Endothelial cell of umbilical vein (primary cell): ENCODE measurements at regions not wholly inside any gene's neighbourhood (a gene's known extent, or its start where the extent isn't known, plus 50 kb on each side); places are given as distances from the start of the nearest gene placed in this dataset.

Experiments
- BruUV-seq: library from RNA; stranded (reverse); fragments of 400-500 nt; replicated peaks from 2 replicates; lab custom pipeline; 2021; lab: Mats Ljungman, UMichigan
- CTCF ChIA-PET: fragments of 300-600, 350-600 bp; sonication (Branson Sonifier 250); formaldehyde crosslinking; loops from one replicate; lab custom pipeline; 2021; ENCODE audit warnings: antibody characterized with exemption, inconsistent platforms; lab: Charles Lee
- POLR2A ChIA-PET: fragments of 300-600, 350-600 bp; sonication (Branson Sonifier 250); formaldehyde crosslinking; loops from one replicate; lab custom pipeline; 2021; ENCODE audit warnings: antibody characterized with exemption, inconsistent platforms; lab: Charles Lee
- DNase-seq: peaks from one replicate; pipeline ENCODE4 v3.0.0-alpha.2; 2011; ENCODE audit warnings: low read depth, low spot score
- FAIRE-seq: peaks from 2 replicates; lab custom pipeline; 2011; peaks lifted over from hg19 to GRCh38; lab: Jason Lieb, UNC
- H2AFZ ChIP-seq: 2 replicates; pipeline ENCODE4 v1.6.0; 2012; ENCODE audit warnings: low read depth, low read length, control low read depth, inconsistent platforms
- H3K27ac ChIP-seq: 2 replicates; pipeline ENCODE4 v1.5.1; 2011; ENCODE audit warnings: low read depth, mild to moderate bottlenecking, control low read depth, low read length, moderate library complexity; ENCODE audit not compliant: insufficient read depth
- H3K27me3 ChIP-seq, 2 experiments: 2 replicates each; pipeline versions ENCODE4 v1.6.0 to v1.6.1; 2011; ENCODE audit warnings: low read length in 2 of 2, mixed read lengths in 1 of 2; ENCODE audit not compliant: control insufficient read depth in 2 of 2, insufficient read depth in 2 of 2
- H3K36me3 ChIP-seq, 2 experiments: 2 replicates in 1 of 2; 3 replicates in 1 of 2; pipeline ENCODE4 v1.5.1; 2011; ENCODE audit warnings: low read length in 2 of 2, mild to moderate bottlenecking in 1 of 2, moderate library complexity in 1 of 2; ENCODE audit not compliant: control insufficient read depth in 2 of 2, insufficient read depth in 2 of 2; ENCODE audit errors: extremely low read depth in 1 of 2
- H3K4me1 ChIP-seq: 3 replicates; pipeline ENCODE4 v1.5.1; 2011; ENCODE audit warnings: mild to moderate bottlenecking, low read length; ENCODE audit not compliant: control insufficient read depth, insufficient read depth; ENCODE audit errors: extremely low read depth
- H3K4me2 ChIP-seq: 2 replicates; pipeline ENCODE4 v1.6.1; 2011; ENCODE audit warnings: low read length, control low read depth, mixed read lengths; ENCODE audit not compliant: insufficient read depth
- H3K4me3 ChIP-seq, 3 experiments: fragments of 200-600 bp in 1 of 3; sonication (generic), shearing (Covaris generic) in 1 of 3; replicated peaks in 1 of 3; 2 replicates each; pipeline ENCODE4 v1.5.1; 2011 to 2016; ENCODE audit warnings: control low read depth in 3 of 3, low read length in 3 of 3, mild to moderate bottlenecking in 2 of 3, inconsistent platforms in 1 of 3, low read depth in 1 of 3, moderate library complexity in 1 of 3; ENCODE audit not compliant: insufficient read depth in 1 of 3
- H3K79me2 ChIP-seq: 2 replicates; pipeline ENCODE4 v1.6.0; 2012; ENCODE audit warnings: low read length, inconsistent platforms; ENCODE audit not compliant: control insufficient read depth, insufficient read depth
- H3K9ac ChIP-seq: replicated peaks from 2 replicates; pipeline ENCODE3; 2011; ENCODE audit warnings: low read length, control low read depth; ENCODE audit not compliant: insufficient read depth; ENCODE audit errors: extremely low read depth
- H3K9me1 ChIP-seq: replicated peaks from 3 replicates; pipeline ENCODE4 v1.6.0; 2011; ENCODE audit warnings: mild to moderate bottlenecking, low read length; ENCODE audit not compliant: control insufficient read depth, insufficient read depth; ENCODE audit errors: extremely low read depth
- H3K9me3 ChIP-seq: replicated peaks from 2 replicates; pipeline ENCODE4 v1.5.1; 2012; ENCODE audit warnings: low read length, inconsistent platforms; ENCODE audit not compliant: control insufficient read depth, insufficient read depth
- H4K20me1 ChIP-seq: replicated peaks from 2 replicates; pipeline ENCODE3; 2011; ENCODE audit warnings: mild to moderate bottlenecking, low read length; ENCODE audit not compliant: control insufficient read depth, insufficient read depth; ENCODE audit errors: extremely low read depth
- EZH2 ChIP-seq: IDR thresholded peaks from 2 replicates; pipeline ENCODE4 v1.6.1; 2012; ENCODE audit warnings: borderline replicate concordance, low read depth, mild to moderate bottlenecking, moderate library complexity, low read length, inconsistent platforms; ENCODE audit not compliant: severe bottlenecking
- MAX ChIP-seq: IDR thresholded peaks from 2 replicates; pipeline ENCODE4 v1.6.1; 2011; ENCODE audit not compliant: insufficient read depth, insufficient read length
- MYC ChIP-seq: IDR thresholded peaks from one replicate; pipeline ENCODE4 v1.6.1; 2011; ENCODE audit warnings: mild to moderate bottlenecking, low read depth, low read length
- POLR2A ChIP-seq: IDR thresholded peaks from 2 replicates; pipeline ENCODE4 v1.6.1; 2012; ENCODE audit warnings: low read depth, mild to moderate bottlenecking, control low read depth, low read length
- POLR2AphosphoS5 ChIP-seq: IDR thresholded peaks from 2 replicates; pipeline ENCODE4 v1.6.1; 2012; ENCODE audit warnings: low read depth, mild to moderate bottlenecking, control low read depth, low read length, moderate library complexity; ENCODE audit not compliant: insufficient read depth
- dilution Hi-C: fragments of 300-500 bp; cut with MboI; formaldehyde crosslinking; loops from one replicate; pipeline ENCODE4 v1.15.0; 2019; ENCODE audit warnings: low sequenced_read_pairs; ENCODE audit not compliant: extremely low pct_ligation_motif_present
- intact Hi-C: fragments of 100-400 bp; cut with micrococcal nuclease; formaldehyde crosslinking; loops from one replicate; pipeline ENCODE4 v1.10.0; 2022

GRCh38 chr13:83935566-83935965, 53.3 kb upstream of the SLITRK1 start:
- Histone ChIP-seq H4K20me1 (no peaks in the 10 kb centered on the region), H3K4me2 (no peak overlapping the region), H3K9me3 (peaks cover 2% of the 10 kb centered on the region), H3K27ac (no peak overlapping the region), H3K9me1 (no peaks in the 10 kb centered on the region), H3K79me2 (no peaks in the 10 kb centered on the region), H3K4me3 (no peak overlapping the region), H3K36me3 (no peaks in the 10 kb centered on the region), H3K27me3 (no peaks in the 10 kb centered on the region), H3K9ac (no peak overlapping the region), H3K4me1 (no peaks in the 10 kb centered on the region), H2AFZ (no peak overlapping the region)
- dilution Hi-C loops (no loop called here), intact Hi-C loops (no loop called here)
- no peak for FAIRE-seq
- CTCF ChIA-PET, result no interaction called here
- TF ChIP-seq POLR2A, result no peak
- no peak for TF ChIP-seq MAX
- TF ChIP-seq EZH2, result no peak
- no peak for TF ChIP-seq POLR2AphosphoS5
- no peak for TF ChIP-seq MYC
- no TSS peak for BruUV-seq
- no peak for DNase-seq
- POLR2A ChIA-PET, result no interaction called here
